Liver (tissue), 8 donors: ENCODE measurements at regions not wholly inside any gene's neighbourhood (a gene's known extent, or its start where the extent isn't known, plus 50 kb on each side); places are given as distances from the start of the nearest gene placed in this dataset.
A peak's percentile ranks its signal among the peaks of the same experiment; 100 is the strongest.

Experiments used
- DNase-seq: peaks from one replicate; pipeline ENCODE4 v3.0.0-alpha.2; 2017; ENCODE audit warnings: low spot score
- H3K27ac ChIP-seq, 2 donors: one replicate each; pipeline ENCODE4 v1.7.0; 2013; ENCODE audit warnings: inconsistent platforms in 2 of 2, low read length in 2 of 2, control low read depth in 1 of 2, low read depth in 1 of 2, mild to moderate bottlenecking in 1 of 2
- H3K27me3 ChIP-seq, 4 donors: one replicate each; pipeline versions ENCODE4 v1.6.1 to v1.7.0; 2013; ENCODE audit warnings: low read length in 3 of 4, inconsistent platforms in 1 of 4, mild to moderate bottlenecking in 1 of 4, moderate library complexity in 1 of 4; ENCODE audit not compliant: control insufficient read depth in 4 of 4, insufficient read depth in 4 of 4
- H3K36me3 ChIP-seq, 4 donors: one replicate each; pipeline versions ENCODE4 v1.6.1 to v1.7.0; 2013; ENCODE audit warnings: low read length in 3 of 4, mild to moderate bottlenecking in 3 of 4, low read depth in 1 of 4, moderate library complexity in 1 of 4; ENCODE audit not compliant: control insufficient read depth in 4 of 4, insufficient read depth in 3 of 4
- H3K4me1 ChIP-seq, 4 donors: one replicate each; pipeline versions ENCODE4 v1.6.1 to v1.7.0; 2013; ENCODE audit warnings: low read length in 3 of 4, mild to moderate bottlenecking in 3 of 4, moderate library complexity in 1 of 4; ENCODE audit not compliant: control insufficient read depth in 4 of 4, insufficient read depth in 4 of 4
- H3K4me3 ChIP-seq, 3 donors: one replicate each; pipeline versions ENCODE4 v1.6.1 to v1.7.0; 2013; ENCODE audit warnings: low read length in 3 of 3, control low read depth in 1 of 3, low read depth in 1 of 3, mild to moderate bottlenecking in 1 of 3
- H3K9ac ChIP-seq, 2 donors: one replicate each; pipeline ENCODE4 v1.7.0; 2013; ENCODE audit warnings: low read length in 2 of 2, mild to moderate bottlenecking in 2 of 2, moderate library complexity in 2 of 2, control low read depth in 1 of 2, low read depth in 1 of 2
- H3K9me3 ChIP-seq, 4 donors: one replicate each; pipeline versions ENCODE4 v1.6.1 to v1.7.0; 2013; ENCODE audit warnings: low read length in 3 of 4; ENCODE audit not compliant: control insufficient read depth in 4 of 4
- EGR1 ChIP-seq, 2 donors: IDR thresholded peaks; 2 replicates each; pipeline ENCODE4 v1.6.1; 2016 to 2018; ENCODE audit warnings: antibody characterized with exemption in 2 of 2, low read depth in 2 of 2
- FOXA1 ChIP-seq: IDR thresholded peaks from 2 replicates; pipeline ENCODE4 v1.6.1; 2016; ENCODE audit warnings: antibody characterized with exemption
- FOXA2 ChIP-seq: IDR thresholded peaks from 2 replicates; pipeline ENCODE4 v1.6.1; 2016; ENCODE audit warnings: antibody characterized with exemption
- GABPA ChIP-seq, 2 donors: IDR thresholded peaks in 1 of 2; conservative IDR thresholded peaks in 1 of 2; 2 replicates each; pipeline ENCODE4 v1.6.1; 2016; ENCODE audit warnings: antibody characterized with exemption in 2 of 2, mild to moderate bottlenecking in 1 of 2, moderate library complexity in 1 of 2
- HNF4A ChIP-seq, 2 donors: conservative IDR thresholded peaks; 2 replicates each; pipeline ENCODE4 v1.6.1; 2016; ENCODE audit warnings: antibody characterized with exemption in 2 of 2, mild to moderate bottlenecking in 2 of 2
- HNF4G ChIP-seq: IDR thresholded peaks from 2 replicates; pipeline ENCODE4 v1.6.1; 2016; ENCODE audit warnings: antibody characterized with exemption
- JUND ChIP-seq, 2 donors: IDR thresholded peaks; 2 replicates each; pipeline ENCODE4 v1.6.1; 2016; ENCODE audit warnings: antibody characterized with exemption in 2 of 2
- NR2F2 ChIP-seq: IDR thresholded peaks from 2 replicates; pipeline ENCODE4 v1.6.1; 2016; ENCODE audit warnings: antibody characterized with exemption
- RAD21 ChIP-seq, 2 donors: IDR thresholded peaks; 2 replicates each; pipeline ENCODE4 v1.6.1; 2016; ENCODE audit warnings: antibody characterized with exemption in 2 of 2, mild to moderate bottlenecking in 2 of 2
- RXRA ChIP-seq, 2 donors: IDR thresholded peaks; 2 replicates each; pipeline ENCODE4 v1.6.1; 2017 to 2018; ENCODE audit warnings: antibody characterized with exemption in 2 of 2, mild to moderate bottlenecking in 1 of 2
- SP1 ChIP-seq: IDR thresholded peaks from 2 replicates; pipeline ENCODE4 v1.6.1; 2018; ENCODE audit warnings: antibody characterized with exemption, mild to moderate bottlenecking
- TAF1 ChIP-seq: conservative IDR thresholded peaks from 2 replicates; pipeline ENCODE4 v1.6.1; 2016; ENCODE audit warnings: antibody characterized with exemption, mild to moderate bottlenecking
- YY1 ChIP-seq: IDR thresholded peaks from 2 replicates; pipeline ENCODE4 v1.6.1; 2016; ENCODE audit warnings: antibody characterized with exemption, mild to moderate bottlenecking
- WGBS: extraction: QIAGEN DNeasy Blood & Tissue Kit; methylation state at CpG from one replicate; pipeline ENCODE4 v1.1.7; 2013; 5-methylcytosine and 5-hydroxymethylcytosine counted together
- TF ChIP-seq, protein P1 (sequence below): IDR thresholded peaks from 2 replicates; pipeline ENCODE4 v1.6.1; 2016; ENCODE audit warnings: antibody characterized with exemption, mild to moderate bottlenecking
- TF ChIP-seq, protein P2 (sequence below): fragments of 150-350 bp; IDR thresholded peaks from 2 replicates; pipeline ENCODE4 v1.5.1; 2017; ENCODE audit warnings: improper control_type of control experiment, low read depth, low read length; ENCODE audit not compliant: missing input control
- TF ChIP-seq, protein P3 (sequence below): IDR thresholded peaks from 2 replicates; pipeline ENCODE4 v1.6.1; 2016; ENCODE audit warnings: antibody characterized with exemption
- TF ChIP-seq, protein P4 (sequence below): IDR thresholded peaks from 2 replicates; pipeline ENCODE4 v1.6.1; 2016; ENCODE audit warnings: antibody characterized with exemption
- TF ChIP-seq, protein P5 (sequence below): IDR thresholded peaks from 2 replicates; pipeline ENCODE4 v1.6.1; 2016; ENCODE audit warnings: antibody characterized with exemption
- donor health status: healthy.
- donor health status: healthy.
- donor health status: healthy.
- donor health status: healthy.
- donor health status: healthy.

DNA sequence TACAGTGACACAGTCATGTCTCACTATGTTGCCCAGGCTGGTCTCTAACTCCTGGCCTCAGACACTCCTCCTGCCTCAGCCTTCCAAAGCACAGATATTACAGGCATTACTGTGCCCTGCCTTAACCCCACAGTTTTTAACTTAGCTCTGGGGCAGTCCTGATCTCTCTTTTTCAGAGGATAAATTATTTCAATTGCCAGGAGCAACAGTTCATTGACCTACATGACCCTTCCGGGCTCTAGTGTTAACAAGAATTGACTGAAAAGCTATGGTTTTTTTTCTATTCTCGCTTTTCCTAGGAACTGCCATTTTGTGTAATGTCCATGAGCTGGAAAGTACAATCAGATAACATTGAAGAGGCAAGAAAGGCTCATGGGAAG is 92.8 kb downstream of the HNRNPLL start:
- H3K9me3 ChIP-seq, result no peaks in the 10 kb centered on the region
- 34% methylated on average over 2 of the region's 2 CpGs for WGBS
- no peak for DNase-seq
- no peak overlapping the region for H3K4me3 ChIP-seq
- H3K36me3 ChIP-seq, result no peaks in the 10 kb centered on the region
- TF ChIP-seq SP1 (peak; percentile 22), HNF4G (no peak), NR2F2 (no peak), FOXA1 (no peak), HNF4A (conservative IDR thresholded peaks at IDR 0.05) (peak; percentile 18 to 37), JUND (IDR thresholded peaks at IDR 0.05) (no peak), RAD21 (IDR thresholded peaks at IDR 0.05) (peak in 1 of 2 donors; percentile 3), FOXA2 (no peak), TAF1 (no peak), EGR1 (IDR thresholded peaks at IDR 0.05; ENCODE audit: low read depth in 2 of 2) (no peak), GABPA (IDR thresholded peaks at IDR 0.05 in 1 of 2, conservative IDR thresholded peaks at IDR 0.05 in 1 of 2) (no peak), YY1 (peak; percentile 59), RXRA (IDR thresholded peaks at IDR 0.05) (peak; percentile 72 to 80)
- TF ChIP-seq, protein P1, sequence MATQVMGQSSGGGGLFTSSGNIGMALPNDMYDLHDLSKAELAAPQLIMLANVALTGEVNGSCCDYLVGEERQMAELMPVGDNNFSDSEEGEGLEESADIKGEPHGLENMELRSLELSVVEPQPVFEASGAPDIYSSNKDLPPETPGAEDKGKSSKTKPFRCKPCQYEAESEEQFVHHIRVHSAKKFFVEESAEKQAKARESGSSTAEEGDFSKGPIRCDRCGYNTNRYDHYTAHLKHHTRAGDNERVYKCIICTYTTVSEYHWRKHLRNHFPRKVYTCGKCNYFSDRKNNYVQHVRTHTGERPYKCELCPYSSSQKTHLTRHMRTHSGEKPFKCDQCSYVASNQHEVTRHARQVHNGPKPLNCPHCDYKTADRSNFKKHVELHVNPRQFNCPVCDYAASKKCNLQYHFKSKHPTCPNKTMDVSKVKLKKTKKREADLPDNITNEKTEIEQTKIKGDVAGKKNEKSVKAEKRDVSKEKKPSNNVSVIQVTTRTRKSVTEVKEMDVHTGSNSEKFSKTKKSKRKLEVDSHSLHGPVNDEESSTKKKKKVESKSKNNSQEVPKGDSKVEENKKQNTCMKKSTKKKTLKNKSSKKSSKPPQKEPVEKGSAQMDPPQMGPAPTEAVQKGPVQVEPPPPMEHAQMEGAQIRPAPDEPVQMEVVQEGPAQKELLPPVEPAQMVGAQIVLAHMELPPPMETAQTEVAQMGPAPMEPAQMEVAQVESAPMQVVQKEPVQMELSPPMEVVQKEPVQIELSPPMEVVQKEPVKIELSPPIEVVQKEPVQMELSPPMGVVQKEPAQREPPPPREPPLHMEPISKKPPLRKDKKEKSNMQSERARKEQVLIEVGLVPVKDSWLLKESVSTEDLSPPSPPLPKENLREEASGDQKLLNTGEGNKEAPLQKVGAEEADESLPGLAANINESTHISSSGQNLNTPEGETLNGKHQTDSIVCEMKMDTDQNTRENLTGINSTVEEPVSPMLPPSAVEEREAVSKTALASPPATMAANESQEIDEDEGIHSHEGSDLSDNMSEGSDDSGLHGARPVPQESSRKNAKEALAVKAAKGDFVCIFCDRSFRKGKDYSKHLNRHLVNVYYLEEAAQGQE, result no peak
- TF ChIP-seq, protein P2, sequence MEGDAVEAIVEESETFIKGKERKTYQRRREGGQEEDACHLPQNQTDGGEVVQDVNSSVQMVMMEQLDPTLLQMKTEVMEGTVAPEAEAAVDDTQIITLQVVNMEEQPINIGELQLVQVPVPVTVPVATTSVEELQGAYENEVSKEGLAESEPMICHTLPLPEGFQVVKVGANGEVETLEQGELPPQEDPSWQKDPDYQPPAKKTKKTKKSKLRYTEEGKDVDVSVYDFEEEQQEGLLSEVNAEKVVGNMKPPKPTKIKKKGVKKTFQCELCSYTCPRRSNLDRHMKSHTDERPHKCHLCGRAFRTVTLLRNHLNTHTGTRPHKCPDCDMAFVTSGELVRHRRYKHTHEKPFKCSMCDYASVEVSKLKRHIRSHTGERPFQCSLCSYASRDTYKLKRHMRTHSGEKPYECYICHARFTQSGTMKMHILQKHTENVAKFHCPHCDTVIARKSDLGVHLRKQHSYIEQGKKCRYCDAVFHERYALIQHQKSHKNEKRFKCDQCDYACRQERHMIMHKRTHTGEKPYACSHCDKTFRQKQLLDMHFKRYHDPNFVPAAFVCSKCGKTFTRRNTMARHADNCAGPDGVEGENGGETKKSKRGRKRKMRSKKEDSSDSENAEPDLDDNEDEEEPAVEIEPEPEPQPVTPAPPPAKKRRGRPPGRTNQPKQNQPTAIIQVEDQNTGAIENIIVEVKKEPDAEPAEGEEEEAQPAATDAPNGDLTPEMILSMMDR, result no peak
- TF ChIP-seq, protein P3, sequence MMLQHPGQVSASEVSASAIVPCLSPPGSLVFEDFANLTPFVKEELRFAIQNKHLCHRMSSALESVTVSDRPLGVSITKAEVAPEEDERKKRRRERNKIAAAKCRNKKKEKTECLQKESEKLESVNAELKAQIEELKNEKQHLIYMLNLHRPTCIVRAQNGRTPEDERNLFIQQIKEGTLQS, result no peak
- TF ChIP-seq, protein P4, sequence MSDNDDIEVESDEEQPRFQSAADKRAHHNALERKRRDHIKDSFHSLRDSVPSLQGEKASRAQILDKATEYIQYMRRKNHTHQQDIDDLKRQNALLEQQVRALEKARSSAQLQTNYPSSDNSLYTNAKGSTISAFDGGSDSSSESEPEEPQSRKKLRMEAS, result no peak
- TF ChIP-seq, protein P5, sequence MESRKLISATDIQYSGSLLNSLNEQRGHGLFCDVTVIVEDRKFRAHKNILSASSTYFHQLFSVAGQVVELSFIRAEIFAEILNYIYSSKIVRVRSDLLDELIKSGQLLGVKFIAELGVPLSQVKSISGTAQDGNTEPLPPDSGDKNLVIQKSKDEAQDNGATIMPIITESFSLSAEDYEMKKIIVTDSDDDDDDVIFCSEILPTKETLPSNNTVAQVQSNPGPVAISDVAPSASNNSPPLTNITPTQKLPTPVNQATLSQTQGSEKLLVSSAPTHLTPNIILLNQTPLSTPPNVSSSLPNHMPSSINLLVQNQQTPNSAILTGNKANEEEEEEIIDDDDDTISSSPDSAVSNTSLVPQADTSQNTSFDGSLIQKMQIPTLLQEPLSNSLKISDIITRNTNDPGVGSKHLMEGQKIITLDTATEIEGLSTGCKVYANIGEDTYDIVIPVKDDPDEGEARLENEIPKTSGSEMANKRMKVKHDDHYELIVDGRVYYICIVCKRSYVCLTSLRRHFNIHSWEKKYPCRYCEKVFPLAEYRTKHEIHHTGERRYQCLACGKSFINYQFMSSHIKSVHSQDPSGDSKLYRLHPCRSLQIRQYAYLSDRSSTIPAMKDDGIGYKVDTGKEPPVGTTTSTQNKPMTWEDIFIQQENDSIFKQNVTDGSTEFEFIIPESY, result no peak
- H3K27ac ChIP-seq, result no peak overlapping the region
- H3K9ac ChIP-seq, result no peak overlapping the region
- H3K4me1 ChIP-seq, result peaks cover 0 to 7% (median 3%) of the 10 kb centered on the region in 4 donors
- H3K27me3 ChIP-seq, result no peaks in the 10 kb centered on the region
